PC-3 (cell line): ENCODE measurements at regions not wholly inside any gene's neighbourhood (a gene's known extent, or its start where the extent isn't known, plus 50 kb on each side); places are given as distances from the start of the nearest gene placed in this dataset.

Experiments
- ATAC-seq: fragments of 200-7000 bp; cut with Tn5 transposase; 2 replicates; pipeline ENCODE4 v1.9.1; 2020; ENCODE audit warnings: mild to moderate bottlenecking, moderate library complexity
- BruUV-seq: library from RNA; stranded (reverse); fragments of 400-500 nt; replicated peaks from 2 replicates; lab custom pipeline; 2021; lab: Mats Ljungman, UMichigan
- CTCF ChIA-PET: fragments of 300-600 bp; sonication (Branson Sonifier 250); formaldehyde crosslinking; loops from one replicate; lab custom pipeline; 2022; ENCODE audit warnings: antibody characterized with exemption; lab: Charles Lee
- POLR2A ChIA-PET: fragments of 300-600 bp; sonication (Branson Sonifier 250); formaldehyde crosslinking; loops from one replicate; lab custom pipeline; 2022; ENCODE audit warnings: antibody characterized with exemption; ENCODE audit not compliant: unreplicated experiment; lab: Charles Lee
- DNase-seq: peaks from one replicate; pipeline ENCODE4 v3.0.0-alpha.2; 2015
- H2AFZ ChIP-seq: fragments of 300-600 bp; sonication (generic); 2 replicates; pipeline ENCODE4 v1.6.0; 2016; ENCODE audit warnings: antibody characterized with exemption, low read length
- H3F3A ChIP-seq: fragments of 300-600 bp; sonication (generic); one replicate; pipeline ENCODE4 v1.6.0; 2017; ENCODE audit warnings: antibody characterized with exemption, low read length, control low read depth, mild to moderate bottlenecking; ENCODE audit not compliant: unreplicated experiment
- H3K27ac ChIP-seq: fragments of 300-600 bp; sonication (generic); 2 replicates; pipeline ENCODE4 v1.5.1; 2016; ENCODE audit warnings: mild to moderate bottlenecking, low read length
- H3K27me3 ChIP-seq: fragments of 300-600 bp; sonication (generic); 2 replicates; pipeline ENCODE4 v1.6.1; 2016; ENCODE audit warnings: low read length, mixed read lengths
- H3K36me3 ChIP-seq: fragments of 300-600 bp; sonication (generic); 2 replicates; pipeline ENCODE4 v1.6.1; 2016; ENCODE audit warnings: low read depth, mixed run types, low read length, mixed read lengths
- H3K4me1 ChIP-seq: fragments of 300-600 bp; sonication (generic); 2 replicates; pipeline ENCODE4 v1.5.1; 2016; ENCODE audit warnings: low read length; ENCODE audit not compliant: insufficient read depth
- H3K4me2 ChIP-seq: fragments of 300-600 bp; sonication (generic); 2 replicates; pipeline ENCODE4 v1.6.0; 2016; ENCODE audit warnings: low read length
- H3K4me3 ChIP-seq: fragments of 300-600 bp; sonication (generic); 2 replicates; pipeline ENCODE4 v1.5.1; 2016; ENCODE audit warnings: mild to moderate bottlenecking, low read length, mixed read lengths
- H3K79me2 ChIP-seq: fragments of 300-600 bp; sonication (generic); 2 replicates; pipeline ENCODE4 v1.6.1; 2017; ENCODE audit warnings: low read length, mixed read lengths
- H3K9ac ChIP-seq: fragments of 300-600 bp; sonication (generic); 2 replicates; pipeline ENCODE4 v1.6.0; 2016; ENCODE audit warnings: mild to moderate bottlenecking, low read length
- H3K9me2 ChIP-seq: fragments of 300-600 bp; sonication (generic); replicated peaks from 2 replicates; pipeline ENCODE4 v1.6.1; 2016; ENCODE audit warnings: mixed run types, low read length, mixed read lengths
- H3K9me3 ChIP-seq: fragments of 300-600 bp; sonication (generic); 2 replicates; pipeline ENCODE4 v1.6.1; 2016; ENCODE audit warnings: low read length, mixed read lengths
- H4K20me1 ChIP-seq: fragments of 300-600 bp; sonication (generic); 2 replicates; pipeline ENCODE4 v1.6.1; 2016; ENCODE audit warnings: low read length, mixed read lengths
- CTCF ChIP-seq: fragments of 300-600 bp; sonication (generic); conservative IDR thresholded peaks from 2 replicates; pipeline ENCODE4 v1.5.1; 2017; ENCODE audit warnings: antibody characterized with exemption, low read depth, mild to moderate bottlenecking, low read length
- EZH2 ChIP-seq: fragments of 300-600 bp; sonication (generic); IDR thresholded peaks from one replicate; pipeline ENCODE4 v1.6.1; 2017; ENCODE audit warnings: antibody characterized with exemption, mild to moderate bottlenecking, low read length; ENCODE audit not compliant: unreplicated experiment
- EZH2phosphoT487 ChIP-seq: fragments of 300-600 bp; sonication (generic); IDR thresholded peaks from 2 replicates; pipeline ENCODE4 v1.6.1; 2018; ENCODE audit warnings: mild to moderate bottlenecking, antibody characterized with exemption, low read length, borderline replicate concordance
- intact Hi-C: fragments of 100-400 bp; cut with micrococcal nuclease; formaldehyde crosslinking; loops from 2 replicates; pipeline ENCODE4 v1.9.0; 2023

GRCh38 chr2:58731488-58731869 is 490.4 kb upstream of the FANCL start:
- BruUV-seq: no TSS peak
- intact Hi-C loops: no loop called here
- TF ChIP-seq CTCF: no peak
- TF ChIP-seq EZH2: no peak
- TF ChIP-seq EZH2phosphoT487: no peak
- H4K20me1 ChIP-seq: no peaks in the 10 kb centered on the region
- H3K9me2 ChIP-seq: no peaks in the 10 kb centered on the region
- ChIA-PET POLR2A (no interaction called here), CTCF (no interaction called here)
- no peak overlapping the region for H3K27ac ChIP-seq
- no peaks in the 10 kb centered on the region for H3K9me3 ChIP-seq
- no peaks in the 10 kb centered on the region for H3K36me3 ChIP-seq
- DNase-seq (peak; percentile 8), ATAC-seq (no peak)
- no peak overlapping the region for H3K4me2 ChIP-seq
- no peak overlapping the region for H3K9ac ChIP-seq
- H3K27me3 ChIP-seq: no peaks in the 10 kb centered on the region
- H2AFZ ChIP-seq: no peak overlapping the region
- no peak overlapping the region for H3K4me3 ChIP-seq
- H3F3A ChIP-seq: no peaks in the 10 kb centered on the region
- peaks cover 29% of the 10 kb centered on the region for H3K4me1 ChIP-seq
- H3K79me2 ChIP-seq: no peaks in the 10 kb centered on the region

GRCh38 chr2:58730764-58731487 is 489.8 kb upstream of the FANCL start:
- H2AFZ ChIP-seq: no peak overlapping the region
- no peaks in the 10 kb centered on the region for H3F3A ChIP-seq
- H3K4me3 ChIP-seq: no peak overlapping the region
- H3K4me1 ChIP-seq: peaks cover 29% of the 10 kb centered on the region
- ChIA-PET CTCF (no interaction called here), POLR2A (no interaction called here)
- H3K79me2 ChIP-seq: no peaks in the 10 kb centered on the region
- no TSS peak for BruUV-seq
- no peaks in the 10 kb centered on the region for H3K9me2 ChIP-seq
- no peaks in the 10 kb centered on the region for H3K27me3 ChIP-seq
- H3K4me2 ChIP-seq: no peak overlapping the region
- H4K20me1 ChIP-seq: no peaks in the 10 kb centered on the region
- no peak for TF ChIP-seq CTCF
- no peak for TF ChIP-seq EZH2phosphoT487
- TF ChIP-seq EZH2: no peak
- no peak for ATAC-seq
- intact Hi-C loops: no loop called here
- H3K9ac ChIP-seq: no peak overlapping the region
- H3K36me3 ChIP-seq: no peaks in the 10 kb centered on the region
- DNase-seq: no peak
- no peak overlapping the region for H3K27ac ChIP-seq
- H3K9me3 ChIP-seq: no peaks in the 10 kb centered on the region

GRCh38 chr2:58727981-58728656 is 487.0 kb upstream of the FANCL start:
- H3K36me3 ChIP-seq: no peaks in the 10 kb centered on the region
- no peak overlapping the region for H3K27ac ChIP-seq
- ChIA-PET POLR2A (no interaction called here), CTCF (no interaction called here)
- H3K4me1 ChIP-seq: 0 out of 2 replicates have a peak, but pooled peaks cover 12% of the 10 kb centered on the region
- H3K4me3 ChIP-seq: no peak overlapping the region; the same call in 1 of the 2 replicates
- DNase-seq (peak; percentile 54), ATAC-seq (peak; percentile 91)
- no peaks in the 10 kb centered on the region for H3K9me3 ChIP-seq
- H3K79me2 ChIP-seq: no peaks in the 10 kb centered on the region
- no peaks in the 10 kb centered on the region for H3K27me3 ChIP-seq
- H4K20me1 ChIP-seq: no peaks in the 10 kb centered on the region
- intact Hi-C loops: no loop called here
- no peak overlapping the region for H3K9ac ChIP-seq
- H3K4me2 ChIP-seq: peak overlapping the region; percentile 38
- no TSS peak for BruUV-seq
- TF ChIP-seq EZH2phosphoT487: no peak
- TF ChIP-seq CTCF: peak; percentile 32; the same call in 1 of the 2 replicates
- H3K9me2 ChIP-seq: no peaks in the 10 kb centered on the region
- no peaks in the 10 kb centered on the region for H3F3A ChIP-seq
- H2AFZ ChIP-seq: no peak overlapping the region
